GM12878 (cell line): ENCODE measurements at regions not wholly inside any gene's neighbourhood (a gene's known extent, or its start where the extent isn't known, plus 50 kb on each side); places are given as distances from the start of the nearest gene placed in this dataset.

Source experiments
- ATAC-seq: fragments of 200-7000 bp; cut with Tn5 transposase; 3 replicates; pipeline ENCODE4 v1.9.1; 2020; ENCODE audit warnings: mild to moderate bottlenecking, moderate library complexity
- BruUV-seq: library from RNA; stranded (reverse); fragments of 400-500 nt; replicated peaks from 2 replicates; lab custom pipeline; 2021; lab: Mats Ljungman, UMichigan
- CTCF ChIA-PET: fragments of 300-600 bp; sonication (Branson Sonifier 250); formaldehyde crosslinking; extraction: SDS; loops from one replicate; lab custom pipeline; 2021; ENCODE audit warnings: inconsistent platforms; lab: Yijun Ruan, JAX
- POLR2A ChIA-PET: fragments of 350-600 bp; formaldehyde crosslinking; extraction: SDS; loops from one replicate; lab custom pipeline; 2021; ENCODE audit warnings: inconsistent platforms; lab: Charles Lee
- RAD21 ChIA-PET: fragments of 300-600 bp; sonication (Branson Sonifier 250); formaldehyde crosslinking; loops from one replicate; lab custom pipeline; 2023; ENCODE audit warnings: antibody characterized with exemption; ENCODE audit not compliant: unreplicated experiment; lab: Charles Lee
- SMC1A ChIA-PET: fragments of 300-600 bp; sonication (Branson Sonifier 250); formaldehyde crosslinking; loops from one replicate; lab custom pipeline; 2023; ENCODE audit not compliant: unreplicated experiment, uncharacterized antibody; lab: Charles Lee
- DNase-seq: peaks from one replicate; pipeline ENCODE4 v3.0.0-alpha.2; 2011; ENCODE audit warnings: low read depth, low spot score
- FAIRE-seq: peaks from 3 replicates; lab custom pipeline; 2011; peaks lifted over from hg19 to GRCh38; lab: Jason Lieb, UNC
- H2AFZ ChIP-seq: 2 replicates; pipeline ENCODE4 v1.6.0; 2011; ENCODE audit warnings: low read depth, low read length, control low read depth; ENCODE audit not compliant: control insufficient read depth
- H3K27ac ChIP-seq: 2 replicates; pipeline ENCODE4 v1.5.1; 2011; ENCODE audit warnings: control low read depth; ENCODE audit not compliant: control insufficient read depth, insufficient read depth
- H3K27me3 ChIP-seq, 2 experiments: replicated peaks in 1 of 2; 2 replicates each; pipeline versions ENCODE4 v1.6.0 to v1.6.1; 2011; ENCODE audit warnings: low read length in 1 of 2; ENCODE audit not compliant: control insufficient read depth in 2 of 2, insufficient read depth in 2 of 2
- H3K36me3 ChIP-seq, 2 experiments: 2 replicates each; pipeline ENCODE4 v1.5.1; 2011; ENCODE audit warnings: low read length in 1 of 2; ENCODE audit not compliant: control insufficient read depth in 2 of 2, insufficient read depth in 2 of 2
- H3K4me1 ChIP-seq: 2 replicates; pipeline ENCODE4 v1.6.1; 2011; ENCODE audit warnings: mild to moderate bottlenecking, low read length, moderate library complexity, mixed read lengths; ENCODE audit not compliant: control insufficient read depth, insufficient read depth
- H3K4me2 ChIP-seq: 2 replicates; pipeline ENCODE4 v1.6.0; 2011; ENCODE audit warnings: control low read depth; ENCODE audit not compliant: control insufficient read depth, insufficient read depth
- H3K4me3 ChIP-seq: fragments of 200-600 bp; sonication (generic); 2 replicates; pipeline ENCODE4 v1.5.1; 2016
- H3K79me2 ChIP-seq: 2 replicates; pipeline ENCODE4 v1.6.0; 2011; ENCODE audit warnings: low read length; ENCODE audit not compliant: control insufficient read depth, insufficient read depth
- H3K9ac ChIP-seq: 2 replicates; pipeline ENCODE4 v1.8.0; 2011; ENCODE audit warnings: low read length, control low read depth, mixed read lengths; ENCODE audit not compliant: control insufficient read depth, insufficient read depth
- H3K9me3 ChIP-seq: replicated peaks from 3 replicates; pipeline ENCODE4 v1.5.1; 2011; ENCODE audit warnings: mild to moderate bottlenecking, low read length; ENCODE audit not compliant: control insufficient read depth, insufficient read depth
- H4K20me1 ChIP-seq: 2 replicates; pipeline ENCODE4 v1.6.0; 2011; ENCODE audit not compliant: control insufficient read depth, insufficient read depth
- CBX5 ChIP-seq: sonication (generic); IDR thresholded peaks from 2 replicates; pipeline ENCODE4 v1.6.1; 2016; ENCODE audit warnings: low read depth, moderate library complexity, mild to moderate bottlenecking, inconsistent platforms
- E2F4 ChIP-seq: IDR thresholded peaks from 2 replicates; pipeline ENCODE4 v1.6.1; 2012; ENCODE audit warnings: low read depth, low read length, improper control_type of control experiment
- IKZF2 ChIP-seq, 2 experiments: fragments of 450-650 bp; IDR thresholded peaks; 2 replicates each; pipeline ENCODE4 v1.6.1; 2017; ENCODE audit warnings: mild to moderate bottlenecking in 2 of 2, moderate library complexity in 2 of 2
- NBN ChIP-seq: fragments of 450-650 bp; IDR thresholded peaks from 2 replicates; pipeline ENCODE4 v1.6.1; 2016
- PAX5 ChIP-seq: IDR thresholded peaks from 2 replicates; pipeline ENCODE4 v1.6.1; 2011; ENCODE audit warnings: low read depth, low read length, borderline replicate concordance
- REST ChIP-seq: IDR thresholded peaks from 2 replicates; pipeline ENCODE4 v1.6.1; 2012; ENCODE audit warnings: mild to moderate bottlenecking, low read depth, low read length
- SRF ChIP-seq, 2 experiments: IDR thresholded peaks; 2 replicates each; pipeline ENCODE4 v1.6.1; 2011; ENCODE audit warnings: low read depth in 2 of 2, low read length in 2 of 2, mild to moderate bottlenecking in 1 of 2, moderate library complexity in 1 of 2
- USF2 ChIP-seq: IDR thresholded peaks from 2 replicates; pipeline ENCODE4 v1.6.1; 2011; ENCODE audit warnings: low read depth, low read length, improper control_type of control experiment, borderline replicate concordance
- ZNF24 ChIP-seq: fragments of 450-650 bp; IDR thresholded peaks from 2 replicates; pipeline ENCODE4 v1.6.1; 2017; ENCODE audit warnings: antibody characterized with exemption, mild to moderate bottlenecking
- WGBS: methylation state at CpG from one replicate; pipeline ENCODE4 v1.1.6; 2016; ENCODE audit warnings: low lambda C conversion rate; ENCODE audit not compliant: insufficient replicate concordance, insufficient coverage; ENCODE audit errors: missing lambda C conversion rate; 5-methylcytosine and 5-hydroxymethylcytosine counted together
- in situ Hi-C: fragments of 300-500 bp; cut with MboI; formaldehyde crosslinking; loops from 9 replicates; pipeline ENCODE4 v1.14.3; 2018; ENCODE audit warnings: mixed read lengths
- intact Hi-C: fragments of 100-400 bp; cut with micrococcal nuclease; formaldehyde crosslinking; loops from one replicate; pipeline ENCODE4 v1.14.2; 2022; ENCODE audit not compliant: unreplicated experiment

GRCh38 chr3:187450431-187451190 is 82.4 kb downstream of the RTP4 start (continued):
- no peak for TF ChIP-seq CBX5
- TF ChIP-seq NBN = no peak
- TF ChIP-seq USF2 = no peak
- TF ChIP-seq, all 136 proteins: peak for 0

- ATAC-seq = no peak
- WGBS = 30% methylated on average over 1 of the region's 1 CpG
- no TSS peak for BruUV-seq
- Histone ChIP-seq H3K27ac (no peak overlapping the region), H3K4me1 (no peaks in the 10 kb centered on the region), H3K9me3 (no peaks in the 10 kb centered on the region), H3K4me3 (no peak overlapping the region), H4K20me1 (no peaks in the 10 kb centered on the region), H3K4me2 (no peak overlapping the region), H3K36me3 (no peaks in the 10 kb centered on the region), H3K27me3 (peaks cover 0 to 3% of the 10 kb centered on the region in 2 experiments; a peak in 2 of 4 replicates), H3K79me2 (no peaks in the 10 kb centered on the region), H3K9ac (no peak overlapping the region), H2AFZ (no peak overlapping the region)
- POLR2A ChIA-PET = no interaction called here
- in situ Hi-C loops (no loop called here), intact Hi-C loops (no loop called here)
- CTCF ChIA-PET = interaction anchor here (1.2 kb wide), 1 partner anchor 129 kb away, joined by 5 read pairs; no protein-coding TSS in a partner anchor
- RAD21 ChIA-PET = no interaction called here
- SMC1A ChIA-PET = no interaction called here
- FAIRE-seq = no peak
- no peak for DNase-seq
- TF ChIP-seq IKZF2 (IDR thresholded peaks at IDR 0.05) (no peak), E2F4 (no peak), REST (no peak), SRF (IDR thresholded peaks at IDR 0.05; ENCODE audit: low read depth in 2 of 2, low read length in 2 of 2) (no peak), PAX5 (no peak), ZNF24 (no peak)
These were observed 80.5 kb downstream of the RTP4 start for GRCh38 chr3:187448674-187449073.
